SK-N-SH (cell line): ENCODE measurements at regions not wholly inside any gene's neighbourhood (a gene's known extent, or its start where the extent isn't known, plus 50 kb on each side); places are given as distances from the start of the nearest gene placed in this dataset.

Experiments
- ELF1 ChIP-seq: IDR thresholded peaks from 2 replicates; pipeline ENCODE4 v1.4.0; 2012
- EZH2phosphoT487 ChIP-seq: fragments of 200-600 bp; sonication (generic); IDR thresholded peaks from 2 replicates; pipeline ENCODE4 v1.6.1; 2017; ENCODE audit warnings: low read depth, mixed run types, mild to moderate bottlenecking, antibody characterized with exemption, moderate library complexity, borderline replicate concordance
- FOSL2 ChIP-seq: IDR thresholded peaks from 2 replicates; pipeline ENCODE4 v1.4.0; 2012; ENCODE audit warnings: low read depth, mild to moderate bottlenecking, moderate library complexity, borderline replicate concordance
- GATA2 ChIP-seq: sonication (generic); formaldehyde crosslinking; IDR thresholded peaks from 2 replicates; pipeline ENCODE4 v1.5.0; 2020; ENCODE audit warnings: mild to moderate bottlenecking, missing genetic modification reagents
- MXI1 ChIP-seq: IDR thresholded peaks from 2 replicates; pipeline ENCODE4 v1.6.1; 2012; ENCODE audit warnings: mild to moderate bottlenecking, low read depth, low read length, improper control_type of control experiment
- NFIC ChIP-seq: IDR thresholded peaks from 2 replicates; pipeline ENCODE4 v1.4.0; 2012; ENCODE audit warnings: borderline replicate concordance
- NRF1 ChIP-seq: IDR thresholded peaks from 2 replicates; pipeline ENCODE4 v1.6.1; 2012; ENCODE audit warnings: low read depth, mild to moderate bottlenecking, low read length
- POLR2AphosphoS5 ChIP-seq: IDR thresholded peaks from 2 replicates; pipeline ENCODE4 v1.6.1; 2012; ENCODE audit warnings: low read depth, low read length
- RCOR1 ChIP-seq: fragments of 150-350 bp; IDR thresholded peaks from 2 replicates; pipeline ENCODE4 v1.6.1; 2017; ENCODE audit warnings: antibody characterized with exemption, low read length
- SMC3 ChIP-seq: IDR thresholded peaks from 2 replicates; pipeline ENCODE4 v1.6.1; 2012; ENCODE audit warnings: low read depth, low read length, improper control_type of control experiment
- TCF12 ChIP-seq: IDR thresholded peaks from 2 replicates; pipeline ENCODE4 v1.4.0; 2012
- TF ChIP-seq, protein P1 (sequence below): IDR thresholded peaks from 2 replicates; pipeline ENCODE4 v1.4.0; 2012; ENCODE audit warnings: low read depth, borderline replicate concordance
- TF ChIP-seq, protein P2 (sequence below): IDR thresholded peaks from 2 replicates; pipeline ENCODE4 v1.6.1; 2012; ENCODE audit warnings: mild to moderate bottlenecking, low read depth, low read length, moderate library complexity
- TF ChIP-seq, protein P3 (sequence below): IDR thresholded peaks from 2 replicates; pipeline ENCODE4 v1.4.0; 2012; ENCODE audit warnings: low read depth, borderline replicate concordance
- TF ChIP-seq, protein P4 (sequence below): IDR thresholded peaks from 2 replicates; pipeline ENCODE4; 2012

DNA sequence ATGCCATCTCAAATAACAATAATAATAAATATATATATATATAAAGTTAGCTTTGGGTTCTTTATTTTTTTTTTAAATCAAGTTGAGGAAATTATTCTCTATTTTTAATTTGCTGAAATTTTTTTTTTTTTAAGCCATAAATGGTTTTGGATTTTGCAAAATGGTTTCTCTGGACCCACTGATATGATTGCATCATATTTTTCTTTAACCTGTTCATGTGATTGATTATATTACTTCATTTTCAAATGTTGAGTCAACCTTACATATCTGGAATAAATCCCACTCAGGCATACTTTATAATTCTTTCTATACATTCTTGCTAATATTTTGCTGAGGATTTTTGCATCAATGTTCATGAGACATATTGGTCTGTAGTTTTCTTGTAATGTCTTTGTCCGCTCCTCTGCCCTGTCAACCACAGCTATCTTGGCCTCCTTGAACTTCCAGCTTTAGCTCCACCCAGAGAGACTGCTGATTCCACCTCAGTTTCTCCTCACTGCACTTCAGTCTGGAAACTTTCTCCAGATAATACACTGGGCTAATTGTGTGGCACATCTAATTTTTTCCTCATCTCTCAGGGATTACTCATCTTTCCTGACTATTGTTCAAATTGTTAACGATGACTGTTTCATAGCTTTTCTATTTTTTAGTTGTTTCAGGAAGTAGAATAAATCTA is 160.9 kb upstream of the GIMD1 start (continued):
- TF ChIP-seq FOSL2 (peak; percentile 69; the same call in 1 of the 2 replicates), ELF1 (peak; percentile 58; the same call in 1 of the 2 replicates), SMC3 (no peak), NRF1 (no peak), POLR2AphosphoS5 (no peak), EZH2phosphoT487 (no peak), MXI1 (no peak), RCOR1 (no peak), GATA2 (CRISPR knock-in tag) (no peak), TCF12 (no peak), NFIC (0 out of 2 replicates have a peak, but pooled peaks have one; percentile 15)
- TF ChIP-seq, protein P1, sequence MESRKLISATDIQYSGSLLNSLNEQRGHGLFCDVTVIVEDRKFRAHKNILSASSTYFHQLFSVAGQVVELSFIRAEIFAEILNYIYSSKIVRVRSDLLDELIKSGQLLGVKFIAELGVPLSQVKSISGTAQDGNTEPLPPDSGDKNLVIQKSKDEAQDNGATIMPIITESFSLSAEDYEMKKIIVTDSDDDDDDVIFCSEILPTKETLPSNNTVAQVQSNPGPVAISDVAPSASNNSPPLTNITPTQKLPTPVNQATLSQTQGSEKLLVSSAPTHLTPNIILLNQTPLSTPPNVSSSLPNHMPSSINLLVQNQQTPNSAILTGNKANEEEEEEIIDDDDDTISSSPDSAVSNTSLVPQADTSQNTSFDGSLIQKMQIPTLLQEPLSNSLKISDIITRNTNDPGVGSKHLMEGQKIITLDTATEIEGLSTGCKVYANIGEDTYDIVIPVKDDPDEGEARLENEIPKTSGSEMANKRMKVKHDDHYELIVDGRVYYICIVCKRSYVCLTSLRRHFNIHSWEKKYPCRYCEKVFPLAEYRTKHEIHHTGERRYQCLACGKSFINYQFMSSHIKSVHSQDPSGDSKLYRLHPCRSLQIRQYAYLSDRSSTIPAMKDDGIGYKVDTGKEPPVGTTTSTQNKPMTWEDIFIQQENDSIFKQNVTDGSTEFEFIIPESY, result no peak
- TF ChIP-seq, protein P2, sequence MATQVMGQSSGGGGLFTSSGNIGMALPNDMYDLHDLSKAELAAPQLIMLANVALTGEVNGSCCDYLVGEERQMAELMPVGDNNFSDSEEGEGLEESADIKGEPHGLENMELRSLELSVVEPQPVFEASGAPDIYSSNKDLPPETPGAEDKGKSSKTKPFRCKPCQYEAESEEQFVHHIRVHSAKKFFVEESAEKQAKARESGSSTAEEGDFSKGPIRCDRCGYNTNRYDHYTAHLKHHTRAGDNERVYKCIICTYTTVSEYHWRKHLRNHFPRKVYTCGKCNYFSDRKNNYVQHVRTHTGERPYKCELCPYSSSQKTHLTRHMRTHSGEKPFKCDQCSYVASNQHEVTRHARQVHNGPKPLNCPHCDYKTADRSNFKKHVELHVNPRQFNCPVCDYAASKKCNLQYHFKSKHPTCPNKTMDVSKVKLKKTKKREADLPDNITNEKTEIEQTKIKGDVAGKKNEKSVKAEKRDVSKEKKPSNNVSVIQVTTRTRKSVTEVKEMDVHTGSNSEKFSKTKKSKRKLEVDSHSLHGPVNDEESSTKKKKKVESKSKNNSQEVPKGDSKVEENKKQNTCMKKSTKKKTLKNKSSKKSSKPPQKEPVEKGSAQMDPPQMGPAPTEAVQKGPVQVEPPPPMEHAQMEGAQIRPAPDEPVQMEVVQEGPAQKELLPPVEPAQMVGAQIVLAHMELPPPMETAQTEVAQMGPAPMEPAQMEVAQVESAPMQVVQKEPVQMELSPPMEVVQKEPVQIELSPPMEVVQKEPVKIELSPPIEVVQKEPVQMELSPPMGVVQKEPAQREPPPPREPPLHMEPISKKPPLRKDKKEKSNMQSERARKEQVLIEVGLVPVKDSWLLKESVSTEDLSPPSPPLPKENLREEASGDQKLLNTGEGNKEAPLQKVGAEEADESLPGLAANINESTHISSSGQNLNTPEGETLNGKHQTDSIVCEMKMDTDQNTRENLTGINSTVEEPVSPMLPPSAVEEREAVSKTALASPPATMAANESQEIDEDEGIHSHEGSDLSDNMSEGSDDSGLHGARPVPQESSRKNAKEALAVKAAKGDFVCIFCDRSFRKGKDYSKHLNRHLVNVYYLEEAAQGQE, result no peak
- TF ChIP-seq, protein P3, sequence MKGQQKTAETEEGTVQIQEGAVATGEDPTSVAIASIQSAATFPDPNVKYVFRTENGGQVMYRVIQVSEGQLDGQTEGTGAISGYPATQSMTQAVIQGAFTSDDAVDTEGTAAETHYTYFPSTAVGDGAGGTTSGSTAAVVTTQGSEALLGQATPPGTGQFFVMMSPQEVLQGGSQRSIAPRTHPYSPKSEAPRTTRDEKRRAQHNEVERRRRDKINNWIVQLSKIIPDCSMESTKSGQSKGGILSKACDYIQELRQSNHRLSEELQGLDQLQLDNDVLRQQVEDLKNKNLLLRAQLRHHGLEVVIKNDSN, result no peak
- TF ChIP-seq, protein P4, sequence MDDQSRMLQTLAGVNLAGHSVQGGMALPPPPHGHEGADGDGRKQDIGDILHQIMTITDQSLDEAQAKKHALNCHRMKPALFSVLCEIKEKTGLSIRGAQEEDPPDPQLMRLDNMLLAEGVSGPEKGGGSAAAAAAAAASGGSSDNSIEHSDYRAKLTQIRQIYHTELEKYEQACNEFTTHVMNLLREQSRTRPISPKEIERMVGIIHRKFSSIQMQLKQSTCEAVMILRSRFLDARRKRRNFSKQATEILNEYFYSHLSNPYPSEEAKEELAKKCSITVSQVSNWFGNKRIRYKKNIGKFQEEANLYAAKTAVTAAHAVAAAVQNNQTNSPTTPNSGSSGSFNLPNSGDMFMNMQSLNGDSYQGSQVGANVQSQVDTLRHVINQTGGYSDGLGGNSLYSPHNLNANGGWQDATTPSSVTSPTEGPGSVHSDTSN, result no peak
